ENCODE measurements at regions not wholly inside any gene's neighbourhood (a gene's known extent, or its start where the extent isn't known, plus 50 kb on each side); places are given as distances from the start of the nearest gene placed in this dataset.

DNA sequence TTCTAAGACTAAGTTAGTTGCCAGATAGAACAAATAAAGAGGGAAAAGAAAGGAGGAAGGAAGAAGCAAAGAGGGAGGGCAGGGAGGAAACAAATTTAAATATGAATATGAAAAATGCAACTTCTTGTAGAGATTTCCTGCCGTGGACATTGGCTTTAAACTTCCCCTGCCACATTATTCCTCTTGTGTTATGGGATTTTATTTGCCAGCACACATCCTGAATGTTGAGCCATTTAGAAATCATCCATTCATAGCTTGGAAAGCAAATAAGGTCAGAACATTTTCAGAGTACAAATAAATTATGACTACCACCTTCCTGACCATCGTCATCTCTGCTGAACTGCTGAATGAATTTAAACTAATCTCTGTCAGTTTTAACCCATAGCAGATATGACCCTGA is 911.9 kb upstream of the LRRN3 start:
- Histone ChIP-seq H3K4me3 (ENCODE audit: low read depth, low read length, poor library complexity, severe bottlenecking) (no peak overlapping the region), H3K4me2 (ENCODE audit: low read length) (no peak overlapping the region), H4K20me1 (ENCODE audit: insufficient read depth, low read length) (no peaks in the 10 kb centered on the region), H3K27ac (ENCODE audit: low read depth, low read length, poor library complexity, severe bottlenecking) (no peak overlapping the region), H3K4me1 (ENCODE audit: insufficient read depth, low read length, severe bottlenecking) (no peaks in the 10 kb centered on the region), H3K9ac (ENCODE audit: low read length) (no peak overlapping the region), H3K79me2 (ENCODE audit: insufficient read depth, low read length) (no peaks in the 10 kb centered on the region), H3K36me3 (ENCODE audit: insufficient read depth, low read length) (no peaks in the 10 kb centered on the region), H2AFZ (ENCODE audit: low read length) (no peak overlapping the region), H3K27me3 (ENCODE audit: insufficient read depth, low read length) (no peaks in the 10 kb centered on the region), H3K9me3 (ENCODE audit: low read length) (no peaks in the 10 kb centered on the region), H3K9me2 (ENCODE audit: low read depth, low read length) (no peaks in the 10 kb centered on the region), H3F3A (ENCODE audit: insufficient read depth, low read length) (no peaks in the 10 kb centered on the region)
- TF ChIP-seq, protein P1, sequence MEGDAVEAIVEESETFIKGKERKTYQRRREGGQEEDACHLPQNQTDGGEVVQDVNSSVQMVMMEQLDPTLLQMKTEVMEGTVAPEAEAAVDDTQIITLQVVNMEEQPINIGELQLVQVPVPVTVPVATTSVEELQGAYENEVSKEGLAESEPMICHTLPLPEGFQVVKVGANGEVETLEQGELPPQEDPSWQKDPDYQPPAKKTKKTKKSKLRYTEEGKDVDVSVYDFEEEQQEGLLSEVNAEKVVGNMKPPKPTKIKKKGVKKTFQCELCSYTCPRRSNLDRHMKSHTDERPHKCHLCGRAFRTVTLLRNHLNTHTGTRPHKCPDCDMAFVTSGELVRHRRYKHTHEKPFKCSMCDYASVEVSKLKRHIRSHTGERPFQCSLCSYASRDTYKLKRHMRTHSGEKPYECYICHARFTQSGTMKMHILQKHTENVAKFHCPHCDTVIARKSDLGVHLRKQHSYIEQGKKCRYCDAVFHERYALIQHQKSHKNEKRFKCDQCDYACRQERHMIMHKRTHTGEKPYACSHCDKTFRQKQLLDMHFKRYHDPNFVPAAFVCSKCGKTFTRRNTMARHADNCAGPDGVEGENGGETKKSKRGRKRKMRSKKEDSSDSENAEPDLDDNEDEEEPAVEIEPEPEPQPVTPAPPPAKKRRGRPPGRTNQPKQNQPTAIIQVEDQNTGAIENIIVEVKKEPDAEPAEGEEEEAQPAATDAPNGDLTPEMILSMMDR (IDR thresholded peaks at IDR 0.05; ENCODE audit: low read length): no peak
- TF ChIP-seq EZH2 (IDR thresholded peaks at IDR 0.05; ENCODE audit: borderline replicate concordance, low read length): no peak

DNA sequence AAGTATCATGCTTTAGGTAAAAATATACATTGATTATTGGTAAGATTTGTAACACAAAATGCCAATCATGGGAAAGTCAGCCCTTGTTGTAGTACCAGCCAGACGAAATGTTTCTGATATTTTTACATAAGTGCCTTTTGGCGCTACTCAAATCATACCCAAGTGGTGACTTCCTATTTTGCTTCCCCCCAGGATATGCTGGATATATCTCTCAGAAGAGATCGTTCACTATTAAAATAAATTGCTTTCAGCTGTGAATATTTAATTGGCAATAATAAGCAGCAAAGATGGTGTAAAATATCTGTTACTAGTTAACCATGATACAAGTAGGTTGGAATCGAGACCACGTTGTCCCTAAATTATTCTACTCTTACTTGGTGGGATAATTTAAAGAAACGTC is 909.2 kb upstream of the LRRN3 start:
- no peaks in the 10 kb centered on the region for H3K9me3 ChIP-seq (ENCODE audit: low read length)
- H3F3A ChIP-seq (ENCODE audit: insufficient read depth, low read length): no peaks in the 10 kb centered on the region
- no peaks in the 10 kb centered on the region for H3K79me2 ChIP-seq (ENCODE audit: insufficient read depth, low read length)
- no peaks in the 10 kb centered on the region for H3K9me2 ChIP-seq (ENCODE audit: low read depth, low read length)
- TF ChIP-seq, protein P1 (IDR thresholded peaks at IDR 0.05; ENCODE audit: low read length): no peak
- TF ChIP-seq EZH2 (IDR thresholded peaks at IDR 0.05; ENCODE audit: borderline replicate concordance, low read length): no peak
- H3K27me3 ChIP-seq (ENCODE audit: insufficient read depth, low read length): no peaks in the 10 kb centered on the region
- no peak overlapping the region for H3K27ac ChIP-seq (ENCODE audit: low read depth, low read length, poor library complexity, severe bottlenecking)
- H3K4me2 ChIP-seq (ENCODE audit: low read length): no peak overlapping the region
- no peak overlapping the region for H3K4me3 ChIP-seq (ENCODE audit: low read depth, low read length, poor library complexity, severe bottlenecking)
- no peaks in the 10 kb centered on the region for H3K4me1 ChIP-seq (ENCODE audit: insufficient read depth, low read length, severe bottlenecking)
- H3K36me3 ChIP-seq (ENCODE audit: insufficient read depth, low read length): no peaks in the 10 kb centered on the region
- H2AFZ ChIP-seq (ENCODE audit: low read length): no peak overlapping the region
- H3K9ac ChIP-seq (ENCODE audit: low read length): no peak overlapping the region
- no peaks in the 10 kb centered on the region for H4K20me1 ChIP-seq (ENCODE audit: insufficient read depth, low read length)

DNA sequence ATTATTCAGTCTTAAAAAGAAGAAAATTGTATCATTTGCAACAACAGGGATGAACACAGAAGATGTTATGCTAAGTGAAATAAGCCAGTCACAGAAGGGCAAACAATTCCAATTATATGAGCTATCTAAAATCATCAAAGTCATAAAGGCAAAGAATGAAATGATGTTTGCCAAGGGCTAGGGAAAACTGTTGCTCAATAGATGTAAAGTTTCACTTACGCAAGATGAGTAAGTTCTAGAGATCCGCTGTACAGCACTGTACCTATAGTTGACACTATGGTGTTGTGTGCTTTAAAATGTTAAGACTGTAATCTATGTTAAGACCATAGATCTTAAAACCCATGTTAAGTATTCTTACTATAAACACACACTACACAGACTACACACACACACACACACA is 904.6 kb upstream of the LRRN3 start:
- Histone ChIP-seq H3K27me3 (ENCODE audit: insufficient read depth, low read length) (no peaks in the 10 kb centered on the region), H3K9me3 (ENCODE audit: low read length) (no peaks in the 10 kb centered on the region), H3K36me3 (ENCODE audit: insufficient read depth, low read length) (no peaks in the 10 kb centered on the region), H2AFZ (ENCODE audit: low read length) (no peak overlapping the region), H3F3A (ENCODE audit: insufficient read depth, low read length) (no peaks in the 10 kb centered on the region), H3K4me1 (ENCODE audit: insufficient read depth, low read length, severe bottlenecking) (no peaks in the 10 kb centered on the region), H3K79me2 (ENCODE audit: insufficient read depth, low read length) (no peaks in the 10 kb centered on the region), H4K20me1 (ENCODE audit: insufficient read depth, low read length) (no peaks in the 10 kb centered on the region), H3K4me3 (ENCODE audit: low read depth, low read length, poor library complexity, severe bottlenecking) (no peak overlapping the region), H3K27ac (ENCODE audit: low read depth, low read length, poor library complexity, severe bottlenecking) (no peak overlapping the region), H3K9me2 (ENCODE audit: low read depth, low read length) (no peaks in the 10 kb centered on the region), H3K4me2 (ENCODE audit: low read length) (no peak overlapping the region), H3K9ac (ENCODE audit: low read length) (no peak overlapping the region)
- TF ChIP-seq EZH2 (IDR thresholded peaks at IDR 0.05; ENCODE audit: borderline replicate concordance, low read length): no peak
- TF ChIP-seq, protein P1 (IDR thresholded peaks at IDR 0.05; ENCODE audit: low read length): no peak
